Endothelial cell of umbilical vein (primary cell): ENCODE measurements at regions not wholly inside any gene's neighbourhood (a gene's known extent, or its start where the extent isn't known, plus 50 kb on each side); places are given as distances from the start of the nearest gene placed in this dataset.

Experiments
- BruUV-seq: library from RNA; stranded (reverse); fragments of 400-500 nt; replicated peaks from 2 replicates; lab custom pipeline; 2021; lab: Mats Ljungman, UMichigan
- CTCF ChIA-PET: fragments of 300-600, 350-600 bp; sonication (Branson Sonifier 250); formaldehyde crosslinking; loops from one replicate; lab custom pipeline; 2021; ENCODE audit warnings: antibody characterized with exemption, inconsistent platforms; lab: Charles Lee
- POLR2A ChIA-PET: fragments of 300-600, 350-600 bp; sonication (Branson Sonifier 250); formaldehyde crosslinking; loops from one replicate; lab custom pipeline; 2021; ENCODE audit warnings: antibody characterized with exemption, inconsistent platforms; lab: Charles Lee
- DNase-seq: peaks from one replicate; pipeline ENCODE4 v3.0.0-alpha.2; 2011; ENCODE audit warnings: low read depth, low spot score
- FAIRE-seq: peaks from 2 replicates; lab custom pipeline; 2011; peaks lifted over from hg19 to GRCh38; lab: Jason Lieb, UNC
- H2AFZ ChIP-seq: 2 replicates; pipeline ENCODE4 v1.6.0; 2012; ENCODE audit warnings: low read depth, low read length, control low read depth, inconsistent platforms
- H3K27ac ChIP-seq: 2 replicates; pipeline ENCODE4 v1.5.1; 2011; ENCODE audit warnings: low read depth, mild to moderate bottlenecking, control low read depth, low read length, moderate library complexity; ENCODE audit not compliant: insufficient read depth
- H3K27me3 ChIP-seq, 2 experiments: 2 replicates each; pipeline versions ENCODE4 v1.6.0 to v1.6.1; 2011; ENCODE audit warnings: low read length in 2 of 2, mixed read lengths in 1 of 2; ENCODE audit not compliant: control insufficient read depth in 2 of 2, insufficient read depth in 2 of 2
- H3K36me3 ChIP-seq, 2 experiments: 2 replicates in 1 of 2; 3 replicates in 1 of 2; pipeline ENCODE4 v1.5.1; 2011; ENCODE audit warnings: low read length in 2 of 2, mild to moderate bottlenecking in 1 of 2, moderate library complexity in 1 of 2; ENCODE audit not compliant: control insufficient read depth in 2 of 2, insufficient read depth in 2 of 2; ENCODE audit errors: extremely low read depth in 1 of 2
- H3K4me1 ChIP-seq: 3 replicates; pipeline ENCODE4 v1.5.1; 2011; ENCODE audit warnings: mild to moderate bottlenecking, low read length; ENCODE audit not compliant: control insufficient read depth, insufficient read depth; ENCODE audit errors: extremely low read depth
- H3K4me2 ChIP-seq: 2 replicates; pipeline ENCODE4 v1.6.1; 2011; ENCODE audit warnings: low read length, control low read depth, mixed read lengths; ENCODE audit not compliant: insufficient read depth
- H3K4me3 ChIP-seq, 3 experiments: fragments of 200-600 bp in 1 of 3; sonication (generic), shearing (Covaris generic) in 1 of 3; replicated peaks in 1 of 3; 2 replicates each; pipeline ENCODE4 v1.5.1; 2011 to 2016; ENCODE audit warnings: control low read depth in 3 of 3, low read length in 3 of 3, mild to moderate bottlenecking in 2 of 3, inconsistent platforms in 1 of 3, low read depth in 1 of 3, moderate library complexity in 1 of 3; ENCODE audit not compliant: insufficient read depth in 1 of 3
- H3K79me2 ChIP-seq: 2 replicates; pipeline ENCODE4 v1.6.0; 2012; ENCODE audit warnings: low read length, inconsistent platforms; ENCODE audit not compliant: control insufficient read depth, insufficient read depth
- H3K9ac ChIP-seq: replicated peaks from 2 replicates; pipeline ENCODE3; 2011; ENCODE audit warnings: low read length, control low read depth; ENCODE audit not compliant: insufficient read depth; ENCODE audit errors: extremely low read depth
- H3K9me1 ChIP-seq: replicated peaks from 3 replicates; pipeline ENCODE4 v1.6.0; 2011; ENCODE audit warnings: mild to moderate bottlenecking, low read length; ENCODE audit not compliant: control insufficient read depth, insufficient read depth; ENCODE audit errors: extremely low read depth
- H3K9me3 ChIP-seq: replicated peaks from 2 replicates; pipeline ENCODE4 v1.5.1; 2012; ENCODE audit warnings: low read length, inconsistent platforms; ENCODE audit not compliant: control insufficient read depth, insufficient read depth
- H4K20me1 ChIP-seq: replicated peaks from 2 replicates; pipeline ENCODE3; 2011; ENCODE audit warnings: mild to moderate bottlenecking, low read length; ENCODE audit not compliant: control insufficient read depth, insufficient read depth; ENCODE audit errors: extremely low read depth
- CTCF ChIP-seq, 2 donors: IDR thresholded peaks; 1 replicate in 1 of 2; 2 replicates in 1 of 2; pipeline ENCODE4 v1.5.1; 2011; ENCODE audit warnings: low read length in 2 of 2, mild to moderate bottlenecking in 2 of 2, moderate library complexity in 2 of 2, control low read depth in 1 of 2, inconsistent platforms in 1 of 2, low read depth in 1 of 2; ENCODE audit not compliant: insufficient read depth in 1 of 2; ENCODE audit errors: extremely low read depth in 1 of 2
- EZH2 ChIP-seq: IDR thresholded peaks from 2 replicates; pipeline ENCODE4 v1.6.1; 2012; ENCODE audit warnings: borderline replicate concordance, low read depth, mild to moderate bottlenecking, moderate library complexity, low read length, inconsistent platforms; ENCODE audit not compliant: severe bottlenecking
- GATA2 ChIP-seq: IDR thresholded peaks from 2 replicates; pipeline ENCODE4 v1.7.0; 2011; ENCODE audit warnings: low read depth, mild to moderate bottlenecking, moderate library complexity, mixed read lengths, low read length; ENCODE audit not compliant: insufficient read length, insufficient read depth
- JUN ChIP-seq: IDR thresholded peaks from 2 replicates; pipeline ENCODE4 v1.6.1; 2011; ENCODE audit warnings: borderline replicate concordance, low read depth; ENCODE audit not compliant: insufficient read length, insufficient read depth
- MAX ChIP-seq: IDR thresholded peaks from 2 replicates; pipeline ENCODE4 v1.6.1; 2011; ENCODE audit not compliant: insufficient read depth, insufficient read length
- POLR2A ChIP-seq: IDR thresholded peaks from 2 replicates; pipeline ENCODE4 v1.6.1; 2012; ENCODE audit warnings: low read depth, mild to moderate bottlenecking, control low read depth, low read length
- POLR2AphosphoS5 ChIP-seq: IDR thresholded peaks from 2 replicates; pipeline ENCODE4 v1.6.1; 2012; ENCODE audit warnings: low read depth, mild to moderate bottlenecking, control low read depth, low read length, moderate library complexity; ENCODE audit not compliant: insufficient read depth
- dilution Hi-C: fragments of 300-500 bp; cut with MboI; formaldehyde crosslinking; loops from one replicate; pipeline ENCODE4 v1.15.0; 2019; ENCODE audit warnings: low sequenced_read_pairs; ENCODE audit not compliant: extremely low pct_ligation_motif_present
- intact Hi-C: fragments of 100-400 bp; cut with micrococcal nuclease; formaldehyde crosslinking; loops from one replicate; pipeline ENCODE4 v1.10.0; 2022

GRCh38 chr10:118397391-118397790, 55.3 kb upstream of the FAM204A start:
- Histone ChIP-seq H3K9ac (no peak overlapping the region), H3K4me2 (no peak overlapping the region), H4K20me1 (no peaks in the 10 kb centered on the region), H3K4me1 (no peaks in the 10 kb centered on the region), H3K27ac (no peak overlapping the region), H3K4me3 (no peak overlapping the region), H3K79me2 (no peaks in the 10 kb centered on the region), H3K9me3 (no peaks in the 10 kb centered on the region), H3K9me1 (no peaks in the 10 kb centered on the region), H3K27me3 (no peaks in the 10 kb centered on the region), H3K36me3 (no peaks in the 10 kb centered on the region), H2AFZ (no peak overlapping the region)
- FAIRE-seq (no peak), DNase-seq (no peak)
- POLR2A ChIA-PET, result no interaction called here
- no TSS peak for BruUV-seq
- dilution Hi-C loops, result no loop called here
- CTCF ChIA-PET, result no interaction called here
- no peak for TF ChIP-seq MAX
- TF ChIP-seq POLR2A, result no peak
- TF ChIP-seq CTCF (IDR thresholded peaks at IDR 0.05; ENCODE audit: extremely low read depth in 1 of 2, insufficient read depth in 1 of 2, low read depth in 1 of 2, low read length in 2 of 2), result no peak
- no peak for TF ChIP-seq POLR2AphosphoS5
- no peak for TF ChIP-seq JUN
- intact Hi-C loops, result no loop called here

- no peak for FAIRE-seq
These were observed 53.8 kb upstream of the FAM204A start for GRCh38 chr10:118395947-118396346.

More at GRCh38 chr10:118395947-118396346, 53.8 kb upstream of the FAM204A start:
- no peak overlapping the region for H3K4me3 ChIP-seq
- H3K27me3 ChIP-seq, result no peaks in the 10 kb centered on the region
- no peak overlapping the region for H3K4me2 ChIP-seq
- no peaks in the 10 kb centered on the region for H3K9me1 ChIP-seq
- ChIA-PET POLR2A (no interaction called here), CTCF (no interaction called here)
- no TSS peak for BruUV-seq
- no peak for TF ChIP-seq EZH2
- no peak for TF ChIP-seq GATA2
- DNase-seq, result no peak
- H2AFZ ChIP-seq, result no peak overlapping the region
- H3K4me1 ChIP-seq, result no peaks in the 10 kb centered on the region
- H3K9me3 ChIP-seq, result no peaks in the 10 kb centered on the region
- no peaks in the 10 kb centered on the region for H3K36me3 ChIP-seq
- intact Hi-C loops, result no loop called here
- no peak overlapping the region for H3K27ac ChIP-seq
- H3K9ac ChIP-seq, result no peak overlapping the region
- dilution Hi-C loops, result no loop called here
- H4K20me1 ChIP-seq, result no peaks in the 10 kb centered on the region
- no peaks in the 10 kb centered on the region for H3K79me2 ChIP-seq
